H1 (cell line): ENCODE measurements at regions not wholly inside any gene's neighbourhood (a gene's known extent, or its start where the extent isn't known, plus 50 kb on each side); places are given as distances from the start of the nearest gene placed in this dataset.
"Not testable (repeated sequence)": the region's sequence is repeated elsewhere in the genome, so short reads cannot be mapped to it uniquely, and the experiment has no call there.

Experiments
- CTCF ChIA-PET: fragments of 300-600 bp; sonication (Branson Sonifier 250); formaldehyde crosslinking; loops from one replicate; lab custom pipeline; 2021; ENCODE audit not compliant: partially characterized antibody; lab: Charles Lee
- POLR2A ChIA-PET: fragments of 300-600 bp; sonication (Branson Sonifier 250); formaldehyde crosslinking; loops from one replicate; lab custom pipeline; 2021; ENCODE audit warnings: inconsistent platforms; ENCODE audit not compliant: partially characterized antibody; lab: Charles Lee
- DNase-seq, 2 experiments: peaks; one replicate each; pipeline versions ENCODE4 v3.0.0 to v3.0.0-alpha.2; 2010 to 2022; ENCODE audit warnings: low spot score in 2 of 2, low read depth in 1 of 2, mixed read lengths in 1 of 2
- FAIRE-seq: peaks from 2 replicates; lab custom pipeline; 2011; peaks lifted over from hg19 to GRCh38; lab: Jason Lieb, UNC
- H2AFZ ChIP-seq: 2 replicates; pipeline ENCODE4 v1.8.1; 2012; ENCODE audit warnings: low read length, inconsistent platforms
- H2AK5ac ChIP-seq: 2 replicates; pipeline ENCODE4 v1.6.1; 2013; ENCODE audit warnings: low read depth, low read length
- H2BK120ac ChIP-seq: replicated peaks from 2 replicates; pipeline ENCODE3; 2013; ENCODE audit warnings: low read depth, low read length, inconsistent platforms
- H2BK12ac ChIP-seq: 2 replicates; pipeline ENCODE4 v1.6.1; 2013; ENCODE audit warnings: low read depth, low read length
- H2BK15ac ChIP-seq: 2 replicates; pipeline ENCODE4 v1.6.1; 2013; ENCODE audit warnings: low read length
- H2BK20ac ChIP-seq: 2 replicates; pipeline ENCODE4 v1.6.1; 2013; ENCODE audit warnings: low read length
- H2BK5ac ChIP-seq: 2 replicates; pipeline ENCODE4 v1.6.1; 2013; ENCODE audit warnings: low read depth, low read length
- H3K14ac ChIP-seq: 2 replicates; pipeline ENCODE4 v1.6.1; 2013; ENCODE audit warnings: inconsistent platforms; ENCODE audit not compliant: insufficient read length
- H3K18ac ChIP-seq: 2 replicates; pipeline ENCODE4 v1.6.1; 2013; ENCODE audit warnings: low read length; ENCODE audit errors: extremely low read depth
- H3K23ac ChIP-seq: 2 replicates; pipeline ENCODE4 v1.6.1; 2013; ENCODE audit warnings: inconsistent platforms; ENCODE audit not compliant: insufficient read length
- H3K23me2 ChIP-seq: 2 replicates; pipeline ENCODE4 v1.6.1; 2013; ENCODE audit warnings: low read depth, low read length
- H3K27ac ChIP-seq: 2 replicates; pipeline ENCODE4 v1.6.1; 2011; ENCODE audit warnings: low read depth, low read length, inconsistent platforms
- H3K27me3 ChIP-seq, 4 experiments: replicated peaks in 1 of 4; 1 replicate in 1 of 4; 2 replicates in 3 of 4; pipeline versions ENCODE4 v1.6.1 to v1.8.1; 2011 to 2013; ENCODE audit warnings: low read length in 3 of 4, mild to moderate bottlenecking in 3 of 4, inconsistent platforms in 2 of 4, mixed read lengths in 2 of 4, moderate library complexity in 1 of 4; ENCODE audit not compliant: control insufficient read depth in 3 of 4, insufficient read depth in 3 of 4; ENCODE audit errors: extremely low read depth in 1 of 4
- H3K36me3 ChIP-seq, 4 experiments: 2 replicates each; pipeline versions ENCODE4 v1.6.1 to v1.8.1; 2011 to 2013; ENCODE audit warnings: mild to moderate bottlenecking in 4 of 4, low read length in 3 of 4, moderate library complexity in 2 of 4, control low read depth in 1 of 4, inconsistent platforms in 1 of 4; ENCODE audit not compliant: insufficient read depth in 4 of 4, control insufficient read depth in 2 of 4
- H3K4ac ChIP-seq: replicated peaks from 2 replicates; pipeline ENCODE3; 2013; ENCODE audit warnings: low read length, low read depth, mixed read lengths, inconsistent platforms; ENCODE audit not compliant: insufficient read length
- H3K4me1 ChIP-seq, 4 experiments: replicated peaks in 1 of 4; 1 replicate in 1 of 4; 2 replicates in 3 of 4; pipeline versions ENCODE4 v1.6.1 to v1.8.1; 2011 to 2013; ENCODE audit warnings: low read length in 3 of 4, inconsistent platforms in 2 of 4, mixed read lengths in 1 of 4; ENCODE audit not compliant: insufficient read depth in 4 of 4, control insufficient read depth in 3 of 4
- H3K4me2 ChIP-seq, 2 experiments: 2 replicates each; pipeline versions ENCODE4 v1.6.1 to v1.8.1; 2011 to 2013; ENCODE audit warnings: low read depth in 2 of 2, low read length in 2 of 2, control low read depth in 1 of 2, inconsistent platforms in 1 of 2, mild to moderate bottlenecking in 1 of 2; ENCODE audit not compliant: insufficient read depth in 1 of 2
- H3K4me3 ChIP-seq, 4 experiments: fragments of 200-600, 300-600 bp in 1 of 4; sonication (generic), shearing (Covaris generic), sonication (Bioruptor Twin) in 1 of 4; 2 replicates each; pipeline versions ENCODE4 v1.5.1 to v1.8.1; 2011 to 2016; ENCODE audit warnings: low read length in 4 of 4, low read depth in 3 of 4, control low read depth in 2 of 4, inconsistent platforms in 2 of 4, mild to moderate bottlenecking in 2 of 4, mixed read lengths in 1 of 4, moderate library complexity in 1 of 4; ENCODE audit not compliant: insufficient read depth in 2 of 4; ENCODE audit errors: extremely low read depth in 1 of 4
- H3K56ac ChIP-seq: replicated peaks from 2 replicates; pipeline ENCODE3; 2013; ENCODE audit warnings: low read depth, mild to moderate bottlenecking, mixed read lengths, low read length, inconsistent platforms; ENCODE audit not compliant: insufficient read length
- H3K79me1 ChIP-seq: 2 replicates; pipeline ENCODE4 v1.6.1; 2013; ENCODE audit warnings: low read depth, low read length, control low read depth
- H3K79me2 ChIP-seq, 2 experiments: 2 replicates each; pipeline versions ENCODE4 v1.6.1 to v1.8.1; 2012 to 2013; ENCODE audit warnings: low read length in 2 of 2, mild to moderate bottlenecking in 2 of 2, inconsistent platforms in 1 of 2; ENCODE audit not compliant: insufficient read depth in 2 of 2, control insufficient read depth in 1 of 2
- H3K9ac ChIP-seq, 4 experiments: replicated peaks in 1 of 4; 1 replicate in 1 of 4; 2 replicates in 3 of 4; pipeline versions ENCODE4 v1.6.1 to v1.8.1; 2011 to 2013; ENCODE audit warnings: low read depth in 3 of 4, low read length in 3 of 4, control low read depth in 2 of 4, mild to moderate bottlenecking in 2 of 4, moderate library complexity in 2 of 4, inconsistent platforms in 1 of 4; ENCODE audit errors: extremely low read depth in 1 of 4
- H3K9me3 ChIP-seq, 2 experiments: 2 replicates each; pipeline versions ENCODE4 v1.6.1 to v1.8.1; 2012 to 2013; ENCODE audit warnings: mild to moderate bottlenecking in 2 of 2, moderate library complexity in 2 of 2, control low read depth in 1 of 2, inconsistent platforms in 1 of 2, low read depth in 1 of 2, low read length in 1 of 2, mixed read lengths in 1 of 2; ENCODE audit not compliant: insufficient read depth in 2 of 2
- H4K20me1 ChIP-seq, 2 experiments: replicated peaks in 1 of 2; 2 replicates each; pipeline versions ENCODE3 to v1.8.1; 2011 to 2013; ENCODE audit warnings: inconsistent platforms in 2 of 2, low read length in 2 of 2, mild to moderate bottlenecking in 1 of 2; ENCODE audit not compliant: insufficient read depth in 2 of 2, control insufficient read depth in 1 of 2
- H4K5ac ChIP-seq: 2 replicates; pipeline ENCODE4 v1.6.1; 2013; ENCODE audit warnings: low read length, low read depth, mixed read lengths, inconsistent platforms; ENCODE audit not compliant: insufficient read length
- H4K8ac ChIP-seq: 2 replicates; pipeline ENCODE4 v1.8.0; 2013; ENCODE audit warnings: mild to moderate bottlenecking, moderate library complexity, low read length, inconsistent platforms; ENCODE audit not compliant: insufficient read depth; ENCODE audit errors: extremely low read depth
- H4K91ac ChIP-seq: replicated peaks from 2 replicates; pipeline ENCODE3; 2013; ENCODE audit warnings: low read length, mixed read lengths, inconsistent platforms; ENCODE audit not compliant: insufficient read length
- WGBS, 2 experiments: shearing (Covaris generic) in 1 of 2; methylation state at CpG; one replicate each; pipeline versions ENCODE4 v1.1.6 to v1.1.7; 2013 to 2015; ENCODE audit warnings: low lambda C conversion rate in 2 of 2, mixed read lengths in 2 of 2, inconsistent platforms in 1 of 2, low coverage in 1 of 2, missing lambda C conversion rate in 1 of 2; ENCODE audit not compliant: insufficient replicate concordance in 2 of 2, insufficient coverage in 1 of 2, insufficient read length in 1 of 2; ENCODE audit errors: extremely low coverage in 1 of 2, missing lambda C conversion rate in 1 of 2; 5-methylcytosine and 5-hydroxymethylcytosine counted together

DNA sequence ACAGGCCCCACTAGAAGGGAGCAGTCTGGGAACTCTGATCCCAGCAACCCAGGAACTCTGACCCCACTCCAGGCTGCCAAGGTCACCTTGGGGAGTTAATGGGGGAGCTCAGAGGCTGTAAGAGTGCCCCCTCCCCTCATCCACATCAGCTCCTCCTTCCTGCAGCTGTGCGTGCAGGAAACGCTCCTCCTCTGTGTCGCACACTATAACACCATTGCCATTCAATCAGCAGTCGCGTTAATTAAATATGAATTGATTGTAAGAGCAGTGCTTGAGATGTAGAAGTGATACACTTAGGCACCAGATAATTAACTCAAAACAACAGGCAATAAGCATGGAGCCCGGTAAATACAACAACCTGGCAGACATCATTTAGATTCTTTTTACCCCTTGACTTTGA lies 205.7 kb downstream of the MATN1 start:
- H4K8ac ChIP-seq, FAIRE-seq, H4K5ac ChIP-seq, H2BK20ac ChIP-seq, H3K4ac ChIP-seq, H3K79me1 ChIP-seq, H3K4me2 ChIP-seq, POLR2A ChIA-PET, H2AK5ac ChIP-seq, H3K27ac ChIP-seq, H3K9me3 ChIP-seq, H2BK15ac ChIP-seq, DNase-seq, H3K79me2 ChIP-seq, H3K27me3 ChIP-seq, H3K36me3 ChIP-seq, CTCF ChIA-PET, H3K23me2 ChIP-seq, H2AFZ ChIP-seq, H2BK12ac ChIP-seq, H3K4me3 ChIP-seq, H3K14ac ChIP-seq, H3K18ac ChIP-seq, H3K9ac ChIP-seq, H2BK120ac ChIP-seq, H2BK5ac ChIP-seq, H4K20me1 ChIP-seq, H3K23ac ChIP-seq, H3K56ac ChIP-seq, H3K4me1 ChIP-seq, H4K91ac ChIP-seq: not testable (repeated sequence)
- 81% methylated on average over 6 of the region's 6 CpGs; no CpG with 5 or more reads in 1 of the 2 experiments for WGBS, 2 experiments

DNA sequence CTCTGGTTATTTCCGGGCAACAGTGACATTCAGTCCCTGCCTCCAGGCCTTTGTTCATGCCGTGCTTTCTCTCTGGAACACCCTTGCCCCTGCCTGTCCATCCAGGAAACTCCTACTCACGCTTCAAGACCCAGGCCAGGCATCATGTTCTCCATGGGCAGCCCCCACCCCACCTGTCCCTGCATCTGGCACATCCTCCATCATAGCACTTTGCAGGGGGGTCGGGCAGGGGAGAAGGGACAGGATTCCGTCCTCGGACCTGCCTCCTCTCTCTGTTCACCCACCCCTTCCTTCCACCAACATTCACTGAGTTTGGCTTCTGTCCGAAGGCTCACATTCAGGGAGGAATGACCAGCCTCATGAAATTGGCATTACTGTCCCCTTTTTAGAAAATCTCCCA lies 206.1 kb downstream of the MATN1 start:
- H3K23ac ChIP-seq, H3K14ac ChIP-seq, POLR2A ChIA-PET, H2AK5ac ChIP-seq, H2AFZ ChIP-seq, H2BK20ac ChIP-seq, H4K20me1 ChIP-seq, H3K4me1 ChIP-seq, H3K79me1 ChIP-seq, H2BK15ac ChIP-seq, H3K4ac ChIP-seq, H3K36me3 ChIP-seq, H3K4me3 ChIP-seq, H2BK5ac ChIP-seq, H4K8ac ChIP-seq, H3K4me2 ChIP-seq, H3K9me3 ChIP-seq, H3K27me3 ChIP-seq, H3K23me2 ChIP-seq, CTCF ChIA-PET, H3K18ac ChIP-seq, H2BK12ac ChIP-seq, H3K9ac ChIP-seq, H3K27ac ChIP-seq, H2BK120ac ChIP-seq, H4K5ac ChIP-seq, H3K79me2 ChIP-seq, H3K56ac ChIP-seq, H4K91ac ChIP-seq: not testable (repeated sequence)
- DNase-seq: peak in 1 of 2 experiments; percentile 19
- 93% methylated on average over 5 of the region's 7 CpGs; no CpG with 5 or more reads in 1 of the 2 experiments for WGBS, 2 experiments
- FAIRE-seq: peak; percentile 48
